ENCODE measurements at regions not wholly inside any gene's neighbourhood (a gene's known extent, or its start where the extent isn't known, plus 50 kb on each side); places are given as distances from the start of the nearest gene placed in this dataset.
"Not testable (repeated sequence)": the region's sequence is repeated elsewhere in the genome, so short reads cannot be mapped to it uniquely, and the experiment has no call there.

GRCh38 chr3:95241256-95241655 lies 1178.4 kb downstream of the NSUN3 start:
- TF ChIP-seq CTCF (IDR thresholded peaks at IDR 0.05; ENCODE audit: poor library complexity); EZH2 (IDR thresholded peaks at IDR 0.05; ENCODE audit: borderline replicate concordance): not testable (repeated sequence)
